Activated CD4-positive, alpha-beta T cell treated with anti-CD3 and anti-CD28 coated beads, Interleukin-10, Interleukin-2, amounts not matched to agents 100 ng/mL and 50 ng/mL, durations not matched to agents 16 hours and 8 hours (primary cell): ENCODE measurements at regions not wholly inside any gene's neighbourhood (a gene's known extent, or its start where the extent isn't known, plus 50 kb on each side); places are given as distances from the start of the nearest gene placed in this dataset.

Experiments
- DNase-seq: peaks from one replicate; pipeline ENCODE4 v3.0.0-alpha.2; 2020

DNA sequence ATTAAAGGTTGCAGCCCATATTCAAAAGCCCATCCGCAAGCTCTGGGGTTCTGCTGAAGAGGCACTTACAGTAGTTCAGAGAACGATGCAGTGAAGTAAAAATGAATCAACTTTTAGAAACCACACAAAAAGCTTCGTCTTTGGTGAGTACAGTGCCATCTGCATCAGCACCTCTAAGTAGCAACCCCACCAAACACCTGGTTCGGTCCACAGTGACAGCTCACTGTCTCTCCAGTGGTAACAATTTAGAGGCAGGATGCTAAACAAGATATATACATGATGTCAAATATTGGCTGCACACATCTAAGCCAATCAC, 275.4 kb upstream of the TCF4 start:
- no peak for DNase-seq

DNA sequence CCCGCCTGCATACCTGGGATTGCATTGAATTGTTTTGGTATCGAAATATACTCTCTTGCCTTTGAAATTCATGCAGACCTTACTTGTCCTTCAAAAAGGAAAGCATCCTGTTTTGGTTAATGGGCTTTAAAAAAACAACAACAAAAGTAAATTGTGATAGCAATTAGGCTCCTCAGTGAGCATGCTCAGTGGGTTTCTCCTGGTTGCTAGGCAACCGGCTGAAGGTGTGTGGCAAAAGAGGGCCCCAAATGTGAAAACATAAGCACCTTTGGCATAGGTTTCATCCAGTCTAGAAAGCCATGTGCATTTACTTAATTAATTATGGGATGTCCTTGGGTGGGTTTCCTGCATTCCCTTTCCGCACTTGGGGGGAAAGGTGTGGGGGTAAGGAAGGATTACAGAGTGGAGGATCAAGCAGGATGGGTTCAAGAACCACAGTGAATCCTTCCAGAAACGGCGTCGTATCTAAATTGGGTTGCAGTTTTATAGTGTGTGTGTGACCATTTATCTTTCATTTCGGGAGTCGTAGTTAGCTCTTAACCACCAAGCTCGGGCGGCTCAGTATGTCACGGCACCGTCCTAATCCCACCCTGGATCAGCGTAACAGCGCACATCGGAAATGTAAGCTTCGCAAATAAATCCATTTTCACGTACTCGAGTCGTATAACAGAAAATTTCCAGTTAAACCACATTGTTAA, 274.9 kb upstream of the TCF4 start:
- no peak for DNase-seq

- DNase-seq: no peak
These were observed 273.3 kb upstream of the TCF4 start for GRCh38 chr18:55861266-55861665.

- no peak for DNase-seq
These were observed 270.9 kb upstream of the TCF4 start for GRCh38 chr18:55858661-55859515.

GRCh38 chr18:55857956-55858355, 270.0 kb upstream of the TCF4 start:
- no peak for DNase-seq

GRCh38 chr18:55857409-55857808, 269.4 kb upstream of the TCF4 start:
- no peak for DNase-seq

GRCh38 chr18:55856679-55857078, 268.7 kb upstream of the TCF4 start:
- DNase-seq: no peak

DNA sequence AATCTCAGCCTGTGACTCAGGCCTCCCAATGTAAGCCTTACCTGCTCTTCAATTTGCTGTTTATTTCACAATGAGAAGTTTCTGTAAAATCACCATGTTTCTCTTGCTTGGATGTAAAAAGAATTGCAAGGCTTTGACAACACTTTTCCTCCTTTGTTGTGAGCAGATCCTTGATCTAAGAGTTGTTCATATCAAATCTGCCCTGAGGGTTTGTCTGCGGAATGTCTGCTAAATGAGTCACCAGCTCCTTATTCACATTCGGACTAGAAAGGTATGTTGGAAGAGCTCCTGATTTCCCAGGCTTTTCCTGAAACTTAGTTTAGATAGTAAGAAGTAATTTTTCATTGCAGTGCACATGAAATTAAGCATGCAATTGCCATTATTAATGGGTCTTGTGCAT, 268.2 kb upstream of the TCF4 start:
- no peak for DNase-seq

DNA sequence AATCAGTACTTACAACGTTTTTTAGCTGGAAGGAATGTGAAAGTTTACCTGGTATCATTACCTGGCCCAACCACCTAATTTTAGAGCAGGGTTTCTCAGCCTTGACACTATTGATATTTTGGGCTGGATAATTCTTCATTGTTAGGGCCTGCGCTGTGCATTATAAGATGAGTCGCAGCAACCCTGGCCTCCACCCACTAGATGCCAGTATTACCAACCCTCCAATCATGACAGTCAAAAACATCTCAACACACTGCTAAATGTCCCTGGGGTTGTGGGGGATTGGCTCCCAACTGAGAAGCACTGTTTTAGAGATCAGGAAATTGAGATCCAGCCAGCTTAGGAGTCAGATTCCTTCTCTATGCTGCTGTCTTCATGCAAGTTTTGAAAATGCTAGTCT, 265.3 kb upstream of the TCF4 start:
- DNase-seq: no peak

DNA sequence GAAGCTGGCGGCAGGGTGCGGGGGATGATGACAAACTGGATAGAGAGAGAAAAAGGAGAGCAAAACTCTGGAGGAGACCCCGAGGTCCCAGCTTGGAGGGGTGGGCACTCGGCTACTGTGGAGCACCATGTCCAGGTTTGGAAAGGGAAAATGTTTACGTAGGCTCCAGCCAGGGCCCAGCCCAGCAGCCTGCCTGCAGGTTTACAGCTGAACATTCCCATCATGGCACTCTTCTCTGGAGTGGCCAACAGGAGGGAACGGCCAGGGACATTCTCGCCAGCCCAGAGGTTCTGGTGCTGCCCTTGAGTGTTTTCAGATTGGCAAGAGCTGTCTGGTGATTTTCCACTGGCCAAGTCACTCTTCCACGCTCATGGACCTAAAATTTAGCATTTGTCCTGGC, 262.9 kb upstream of the TCF4 start:
- no peak for DNase-seq

- no peak for DNase-seq
These were observed 261.4 kb upstream of the TCF4 start for GRCh38 chr18:55849391-55849790.

GRCh38 chr18:55847960-55848359, 260.0 kb upstream of the TCF4 start:
- no peak for DNase-seq

DNA sequence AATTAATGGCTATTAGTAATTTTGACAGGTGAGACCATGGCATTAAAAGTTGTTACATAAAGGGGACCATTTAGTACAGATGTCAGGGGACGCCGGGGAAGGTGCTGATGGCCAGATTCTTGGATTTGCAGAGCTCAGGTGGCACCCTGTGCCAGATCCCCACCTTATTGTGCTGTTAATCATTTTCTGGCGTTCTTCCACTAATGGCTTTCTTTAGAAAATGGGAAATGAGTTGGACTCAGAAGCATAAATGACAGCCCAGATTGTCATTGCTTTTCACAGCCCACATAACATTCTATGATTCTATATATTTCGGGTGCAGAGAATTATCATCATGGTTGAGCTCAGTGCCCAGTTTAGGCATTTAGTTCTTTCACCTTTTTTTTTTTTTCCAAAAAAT, 257.2 kb upstream of the TCF4 start:
- DNase-seq: no peak

DNA sequence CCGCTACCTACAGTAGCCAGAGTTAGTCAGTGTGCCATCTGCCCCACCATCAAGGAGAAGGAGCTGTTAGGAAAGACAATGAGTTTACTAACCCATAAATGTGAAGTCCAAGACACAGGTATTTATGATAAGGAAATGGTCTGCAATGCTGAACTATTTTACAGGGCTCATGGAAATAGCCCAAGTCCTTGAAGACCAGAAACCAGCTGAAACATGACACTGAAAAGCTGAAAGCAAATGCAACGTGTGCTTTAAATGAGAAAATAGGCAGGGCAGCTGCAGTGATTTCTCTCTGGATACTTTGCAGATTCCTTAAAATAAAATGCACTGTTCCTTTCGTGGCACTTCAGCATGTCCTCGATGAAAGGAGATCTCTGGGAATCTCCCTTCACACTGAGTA, 256.4 kb upstream of the TCF4 start:
- no peak for DNase-seq

- no peak for DNase-seq
These were observed 253.3 kb upstream of the TCF4 start for GRCh38 chr18:55841314-55841713.

GRCh38 chr18:55840601-55841170, 252.7 kb upstream of the TCF4 start:
- no peak for DNase-seq

DNA sequence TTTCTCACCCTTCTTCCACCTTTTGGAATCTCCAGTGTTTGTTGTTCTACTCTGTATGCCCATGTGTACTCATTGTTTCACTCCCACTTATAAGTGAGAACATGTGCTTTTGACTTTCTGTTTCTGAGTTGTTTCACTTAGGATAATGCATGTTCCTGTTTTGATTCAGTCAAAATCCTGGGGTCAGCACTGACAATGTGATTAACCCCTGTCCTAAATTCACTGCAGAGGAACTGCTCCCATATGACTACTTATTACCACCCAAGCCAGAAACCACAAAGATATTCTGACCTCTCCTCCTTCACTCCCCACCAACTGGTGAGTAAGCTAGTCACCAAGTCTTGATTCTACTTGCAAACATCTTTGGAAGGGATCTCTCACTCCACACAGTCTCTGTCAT, 251.4 kb upstream of the TCF4 start:
- DNase-seq: no peak

DNA sequence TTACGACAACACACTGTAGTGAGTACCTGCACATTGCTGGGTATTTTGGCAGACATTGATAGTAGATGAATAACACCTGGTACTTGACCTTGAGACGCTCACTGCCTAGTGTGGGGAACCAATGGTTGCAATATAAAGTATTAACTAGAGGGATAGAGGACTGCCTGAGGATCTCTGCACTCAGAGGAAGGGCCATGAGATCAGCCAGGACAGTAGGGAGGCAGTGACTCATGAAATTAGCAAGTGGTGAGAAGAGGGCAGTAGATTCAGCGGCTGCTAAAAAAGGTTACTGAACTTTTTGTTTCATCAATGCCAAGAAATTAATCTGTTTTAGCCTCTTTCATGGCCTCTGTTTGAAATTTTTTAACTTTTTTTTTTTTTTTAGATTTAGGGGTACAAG, 250.8 kb upstream of the TCF4 start:
- DNase-seq: no peak

DNA sequence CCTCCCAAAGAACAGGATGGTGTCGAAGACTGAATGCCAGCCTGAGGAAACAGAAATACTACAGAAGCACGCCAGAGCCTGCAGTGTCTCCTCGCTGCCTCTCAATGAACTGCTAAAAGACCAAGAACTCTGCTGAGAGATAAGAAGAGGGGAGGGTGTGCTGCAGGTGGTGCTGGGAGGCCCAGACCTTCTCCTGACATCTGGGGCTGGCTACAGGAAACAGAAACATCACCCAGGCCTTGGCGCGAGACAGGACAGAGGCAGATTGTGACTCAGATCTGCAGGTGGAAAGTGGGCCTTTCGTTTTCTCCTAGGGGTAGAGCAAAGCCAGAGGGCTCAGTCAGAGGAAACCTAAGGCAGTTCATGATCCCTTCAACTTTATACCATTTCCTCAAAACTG, 250.3 kb upstream of the TCF4 start:
- no peak for DNase-seq

- DNase-seq: no peak
These were observed 245.6 kb upstream of the TCF4 start for GRCh38 chr18:55833543-55833942.

DNA sequence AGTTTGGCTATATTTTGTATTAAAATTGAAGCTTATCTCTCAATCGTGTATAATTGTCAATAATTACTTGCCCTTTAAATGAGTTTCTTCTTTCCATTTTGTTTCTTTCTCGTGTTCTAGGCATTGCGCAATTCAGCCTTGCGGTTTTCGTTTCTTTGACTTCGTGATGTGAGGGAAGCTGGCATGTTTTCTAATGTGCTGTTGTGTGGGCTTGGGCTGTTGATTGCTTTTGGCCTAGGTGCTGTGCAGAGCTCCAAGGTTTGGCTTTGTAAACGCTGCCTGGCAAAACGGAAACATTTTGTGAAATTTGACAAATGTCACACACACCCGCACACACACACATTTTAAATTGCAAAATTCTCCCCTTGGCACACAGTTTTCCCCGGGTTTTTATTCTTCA, 242.6 kb upstream of the TCF4 start:
- DNase-seq: no peak

DNA sequence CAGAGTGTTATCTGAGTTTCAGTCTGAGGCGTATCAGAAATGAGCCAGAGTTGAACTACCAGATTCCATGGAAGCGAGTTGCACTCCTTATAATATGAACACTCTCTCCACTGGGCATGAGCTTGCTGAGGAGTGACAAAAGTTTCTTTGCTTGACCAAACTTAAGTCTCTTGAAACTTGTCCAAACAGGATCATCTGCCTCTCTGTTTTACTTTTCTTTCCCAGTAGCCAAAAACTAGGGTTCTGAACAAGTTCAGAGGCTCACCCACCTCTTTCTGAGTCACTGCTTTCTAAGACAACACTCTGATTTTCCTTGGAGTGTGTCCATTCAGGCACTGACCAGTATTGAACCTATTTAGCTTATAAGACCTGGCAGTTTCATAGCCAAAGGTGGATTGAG, 233.2 kb upstream of the TCF4 start:
- DNase-seq: no peak

DNA sequence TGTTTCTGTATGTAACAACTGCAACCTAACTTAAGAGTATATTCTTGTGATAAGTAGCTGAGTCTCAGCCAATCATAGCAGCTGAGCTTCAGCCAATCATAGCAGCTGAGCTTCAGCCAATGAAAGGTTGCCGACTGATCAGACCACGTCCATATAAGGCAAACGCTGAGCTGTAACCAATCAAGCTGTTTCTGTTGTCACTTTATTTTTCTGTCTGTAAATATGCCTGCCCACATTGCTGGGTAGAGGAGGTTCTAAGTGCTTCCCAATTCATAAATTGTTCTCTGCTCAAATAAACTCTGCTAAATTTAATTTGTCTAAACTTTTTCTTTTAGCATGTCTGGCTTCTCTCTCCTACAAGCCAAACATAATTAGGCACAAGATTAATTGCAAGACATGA, 231.5 kb upstream of the TCF4 start:
- DNase-seq: no peak

DNA sequence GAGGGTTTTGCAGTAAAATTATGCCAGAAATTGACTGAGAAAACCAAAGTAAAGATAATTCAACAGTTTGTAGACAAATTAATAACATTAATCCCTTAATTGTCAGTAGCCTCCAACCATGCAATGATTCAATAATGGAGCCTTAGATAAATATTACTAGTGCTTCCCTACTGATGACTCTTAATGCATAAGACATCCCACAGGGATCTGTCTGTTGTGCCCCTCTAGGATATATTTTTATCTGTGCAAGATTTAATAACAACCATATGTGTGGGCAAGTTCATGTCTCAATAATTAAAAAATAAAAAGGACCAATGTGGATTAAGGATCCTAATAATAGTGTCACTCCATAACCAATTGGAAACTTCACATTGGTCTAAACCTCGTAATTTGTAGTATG, 230.3 kb upstream of the TCF4 start:
- no peak for DNase-seq

GRCh38 chr18:55811925-55812324, 223.9 kb upstream of the TCF4 start:
- DNase-seq: no peak
